Hepatocyte (in vitro differentiated cells): ENCODE measurements at regions not wholly inside any gene's neighbourhood (a gene's known extent, or its start where the extent isn't known, plus 50 kb on each side); places are given as distances from the start of the nearest gene placed in this dataset.

Experiments used
- DNase-seq: peaks from one replicate; pipeline ENCODE4 v3.0.0-alpha.2; 2016; ENCODE audit warnings: low spot score
- H2AFZ ChIP-seq: fragments of 200-600 bp; sonication (generic); 2 replicates; pipeline ENCODE4 v1.6.0; 2016; ENCODE audit warnings: antibody characterized with exemption, mild to moderate bottlenecking
- H3K27ac ChIP-seq: fragments of 200-600 bp; sonication (generic); 2 replicates; pipeline ENCODE4 v1.5.1; 2016; ENCODE audit warnings: mild to moderate bottlenecking
- H3K27me3 ChIP-seq: fragments of 200-600 bp; sonication (generic); 2 replicates; pipeline ENCODE4 v1.6.1; 2016
- H3K36me3 ChIP-seq: fragments of 200-600 bp; sonication (generic); replicated peaks from 2 replicates; pipeline ENCODE4 v1.5.1; 2016; ENCODE audit warnings: low read depth; ENCODE audit not compliant: insufficient read depth
- H3K4me1 ChIP-seq: fragments of 200-600 bp; sonication (generic); 2 replicates; pipeline ENCODE4 v1.5.1; 2016; ENCODE audit warnings: mild to moderate bottlenecking, moderate library complexity; ENCODE audit not compliant: insufficient read depth
- H3K4me2 ChIP-seq: fragments of 200-600 bp; sonication (generic); 2 replicates; pipeline ENCODE4 v1.6.0; 2016
- H3K4me3 ChIP-seq: fragments of 200-600 bp; sonication (generic); 2 replicates; pipeline ENCODE4 v1.5.1; 2016; ENCODE audit warnings: mild to moderate bottlenecking
- H3K79me2 ChIP-seq: fragments of 200-600 bp; sonication (generic); 2 replicates; pipeline ENCODE4 v1.6.0; 2017; ENCODE audit warnings: mild to moderate bottlenecking
- H3K9me2 ChIP-seq: fragments of 200-600 bp; sonication (generic); replicated peaks from 2 replicates; pipeline ENCODE4 v1.6.0; 2017; ENCODE audit warnings: mild to moderate bottlenecking; ENCODE audit not compliant: insufficient read depth
- H3K9me3 ChIP-seq: fragments of 200-600 bp; sonication (generic); 2 replicates; pipeline ENCODE4 v1.5.1; 2016; ENCODE audit warnings: low read depth, mild to moderate bottlenecking
- H4K20me1 ChIP-seq: fragments of 200-600 bp; sonication (generic); 2 replicates; pipeline ENCODE4 v1.6.0; 2016; ENCODE audit warnings: mild to moderate bottlenecking; ENCODE audit not compliant: insufficient read depth, poor library complexity, severe bottlenecking
- EZH2 ChIP-seq: fragments of 200-600 bp; sonication (generic); IDR thresholded peaks from 2 replicates; pipeline ENCODE4 v1.6.1; 2016; ENCODE audit warnings: antibody characterized with exemption, mild to moderate bottlenecking, borderline replicate concordance
- EZH2phosphoT487 ChIP-seq: fragments of 200-600 bp; sonication (generic); IDR thresholded peaks from one replicate; pipeline ENCODE4 v1.6.1; 2018; ENCODE audit warnings: antibody characterized with exemption, mild to moderate bottlenecking, low read depth, moderate library complexity; ENCODE audit not compliant: unreplicated experiment, severe bottlenecking
- WGBS: methylation state at CpG from one replicate; pipeline ENCODE4 v1.1.6; 2016; ENCODE audit warnings: low lambda C conversion rate; ENCODE audit errors: missing lambda C conversion rate; 5-methylcytosine and 5-hydroxymethylcytosine counted together
- TF ChIP-seq, protein P1 (sequence below): fragments of 200-600 bp; sonication (generic); IDR thresholded peaks from 2 replicates; pipeline ENCODE4 v1.5.1; 2016; ENCODE audit warnings: antibody characterized with exemption, mild to moderate bottlenecking; ENCODE audit not compliant: poor library complexity

DNA sequence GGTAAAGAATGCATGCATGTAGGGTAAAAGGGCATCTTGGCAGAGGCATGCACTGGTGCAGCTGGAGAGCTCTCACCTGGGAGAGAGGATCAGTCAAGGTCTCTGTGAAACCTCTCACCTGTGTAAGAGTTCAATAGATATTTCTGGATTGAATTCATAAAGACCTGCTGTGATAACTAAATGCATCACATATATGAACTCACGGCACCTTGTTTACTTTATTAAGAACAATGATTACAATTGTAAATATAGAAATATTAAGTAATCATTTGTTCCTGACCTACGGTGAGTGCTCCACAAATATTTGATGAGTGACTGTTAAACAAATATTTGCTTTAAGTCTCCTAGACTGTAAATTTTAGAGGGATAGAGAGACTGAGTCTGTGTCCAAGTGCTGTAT is 85.9 kb upstream of the PAQR3 start:
- WGBS = 10% methylated on average over 2 of the region's 2 CpGs
- no peak overlapping the region for H3K4me3 ChIP-seq
- no peaks in the 10 kb centered on the region for H3K27me3 ChIP-seq
- H3K9me3 ChIP-seq = no peaks in the 10 kb centered on the region
- no peaks in the 10 kb centered on the region for H3K36me3 ChIP-seq
- H3K9me2 ChIP-seq = no peaks in the 10 kb centered on the region
- DNase-seq = no peak
- no peak overlapping the region for H2AFZ ChIP-seq
- no peak overlapping the region for H3K27ac ChIP-seq
- no peak overlapping the region for H3K4me2 ChIP-seq
- H3K4me1 ChIP-seq = no peaks in the 10 kb centered on the region
- H4K20me1 ChIP-seq = no peaks in the 10 kb centered on the region
- H3K79me2 ChIP-seq = no peaks in the 10 kb centered on the region
- no peak for TF ChIP-seq EZH2
- TF ChIP-seq, protein P1, sequence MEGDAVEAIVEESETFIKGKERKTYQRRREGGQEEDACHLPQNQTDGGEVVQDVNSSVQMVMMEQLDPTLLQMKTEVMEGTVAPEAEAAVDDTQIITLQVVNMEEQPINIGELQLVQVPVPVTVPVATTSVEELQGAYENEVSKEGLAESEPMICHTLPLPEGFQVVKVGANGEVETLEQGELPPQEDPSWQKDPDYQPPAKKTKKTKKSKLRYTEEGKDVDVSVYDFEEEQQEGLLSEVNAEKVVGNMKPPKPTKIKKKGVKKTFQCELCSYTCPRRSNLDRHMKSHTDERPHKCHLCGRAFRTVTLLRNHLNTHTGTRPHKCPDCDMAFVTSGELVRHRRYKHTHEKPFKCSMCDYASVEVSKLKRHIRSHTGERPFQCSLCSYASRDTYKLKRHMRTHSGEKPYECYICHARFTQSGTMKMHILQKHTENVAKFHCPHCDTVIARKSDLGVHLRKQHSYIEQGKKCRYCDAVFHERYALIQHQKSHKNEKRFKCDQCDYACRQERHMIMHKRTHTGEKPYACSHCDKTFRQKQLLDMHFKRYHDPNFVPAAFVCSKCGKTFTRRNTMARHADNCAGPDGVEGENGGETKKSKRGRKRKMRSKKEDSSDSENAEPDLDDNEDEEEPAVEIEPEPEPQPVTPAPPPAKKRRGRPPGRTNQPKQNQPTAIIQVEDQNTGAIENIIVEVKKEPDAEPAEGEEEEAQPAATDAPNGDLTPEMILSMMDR = no peak
- no peak for TF ChIP-seq EZH2phosphoT487

DNA sequence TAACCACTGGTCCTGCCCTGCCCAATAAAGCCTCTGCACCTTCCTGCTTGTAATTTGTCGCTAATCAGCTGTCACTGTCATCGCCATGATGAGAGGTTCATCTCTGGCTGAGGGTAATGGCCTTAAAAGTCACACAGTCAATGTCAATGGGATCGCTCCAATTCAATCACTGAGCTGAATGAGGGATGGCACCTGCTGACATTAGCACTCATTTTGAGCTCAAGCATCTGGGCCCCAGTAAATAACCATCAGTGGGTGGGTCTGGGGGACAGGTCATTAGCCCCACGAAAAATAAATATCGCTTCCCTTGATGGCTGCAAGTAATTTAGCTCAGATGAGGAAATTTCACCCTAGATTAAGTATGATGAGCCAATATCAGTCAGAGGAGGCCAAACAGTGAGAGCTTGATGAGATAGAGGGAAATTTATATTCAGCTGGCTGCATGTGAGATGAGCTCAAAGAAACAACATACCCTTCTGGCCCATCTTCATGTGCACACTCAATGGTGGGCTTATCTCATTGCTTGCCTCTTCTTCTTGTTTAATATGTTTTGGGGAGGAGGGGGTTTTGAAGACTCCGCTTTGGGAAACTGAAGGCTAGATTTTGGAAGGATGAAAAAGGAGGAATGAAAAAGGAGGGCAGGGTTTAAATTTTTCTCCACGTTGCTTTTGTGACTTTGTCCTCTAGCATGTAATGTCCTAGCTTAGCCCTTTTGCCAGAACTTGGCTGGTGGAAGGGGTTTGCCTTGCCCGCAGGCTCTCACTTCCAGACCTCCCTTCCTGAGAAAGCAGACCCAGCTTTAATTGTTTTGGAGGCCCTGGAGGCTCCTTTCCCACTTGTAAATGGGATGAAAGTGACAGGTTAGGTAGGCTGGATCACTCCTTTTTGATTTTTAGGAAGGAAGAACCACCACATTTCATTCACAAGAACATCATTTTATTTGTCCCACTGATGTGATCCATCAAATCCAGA is 84.8 kb upstream of the PAQR3 start:
- no peaks in the 10 kb centered on the region for H3K9me3 ChIP-seq
- H2AFZ ChIP-seq = no peak overlapping the region
- WGBS = 88% methylated on average over 8 of the region's 8 CpGs
- H3K4me2 ChIP-seq = no peak overlapping the region
- H3K4me1 ChIP-seq = no peaks in the 10 kb centered on the region
- H3K27ac ChIP-seq = no peak overlapping the region
- H3K4me3 ChIP-seq = no peak overlapping the region
- DNase-seq = no peak
- no peak for TF ChIP-seq EZH2
- TF ChIP-seq EZH2phosphoT487 = no peak
- TF ChIP-seq, protein P1 = no peak
- H3K79me2 ChIP-seq = no peaks in the 10 kb centered on the region
- no peaks in the 10 kb centered on the region for H4K20me1 ChIP-seq
- H3K27me3 ChIP-seq = no peaks in the 10 kb centered on the region
- no peaks in the 10 kb centered on the region for H3K36me3 ChIP-seq
- H3K9me2 ChIP-seq = no peaks in the 10 kb centered on the region

DNA sequence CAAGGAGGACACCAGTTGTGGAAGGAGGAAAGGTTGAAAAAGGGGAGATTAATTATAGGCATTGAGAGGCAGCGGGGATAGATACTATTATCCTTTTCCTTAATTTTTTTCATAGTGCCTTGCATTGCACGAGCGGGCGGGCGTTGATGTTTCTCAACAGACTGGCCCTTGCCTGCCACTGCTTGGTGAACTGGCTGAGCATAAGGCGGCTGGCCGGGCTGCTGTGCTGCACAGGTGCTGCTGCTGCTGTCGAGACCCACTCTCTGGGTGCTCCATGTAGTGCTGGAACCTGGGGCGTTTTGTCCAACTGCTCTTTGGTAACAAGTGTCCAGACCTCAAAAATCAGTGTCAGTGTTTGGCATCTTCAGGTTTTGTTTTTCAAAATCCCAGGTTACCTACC is 83.3 kb upstream of the PAQR3 start:
- Histone ChIP-seq H3K27ac (no peak overlapping the region), H2AFZ (no peak overlapping the region), H3K9me2 (no peaks in the 10 kb centered on the region)

DNA sequence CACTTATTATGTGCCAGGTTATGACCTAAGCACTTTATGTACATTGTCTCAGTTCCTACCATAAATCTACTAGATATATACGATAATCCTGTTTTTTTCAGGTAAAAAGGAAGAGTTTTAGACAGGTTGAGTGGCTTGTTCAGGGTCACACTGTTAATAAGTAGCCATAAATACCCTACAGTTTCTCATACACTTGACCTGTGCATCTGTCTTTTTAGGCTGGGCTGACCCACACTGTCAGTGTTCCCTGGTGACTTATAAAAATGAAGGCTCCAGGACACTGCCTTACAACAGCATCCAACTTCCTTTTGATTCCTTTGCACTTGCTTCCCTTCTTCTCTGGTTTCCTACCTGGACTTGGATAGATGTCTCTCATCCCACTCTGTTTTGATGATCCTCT is 78.2 kb upstream of the PAQR3 start:
- no peaks in the 10 kb centered on the region for H3K4me1 ChIP-seq
- 60% methylated on average over 1 of the region's 1 CpG for whole genome bisulfite sequencing
- H4K20me1 ChIP-seq = no peaks in the 10 kb centered on the region
- no peak overlapping the region for H3K4me2 ChIP-seq
- no peaks in the 10 kb centered on the region for H3K9me3 ChIP-seq
- H3K9me2 ChIP-seq = no peaks in the 10 kb centered on the region
- H3K27ac ChIP-seq = no peak overlapping the region
- no peaks in the 10 kb centered on the region for H3K27me3 ChIP-seq
- H3K4me3 ChIP-seq = no peak overlapping the region
- DNase-seq = no peak
- no peaks in the 10 kb centered on the region for H3K79me2 ChIP-seq
- TF ChIP-seq, protein P1 = no peak
- no peak for TF ChIP-seq EZH2
- no peak for TF ChIP-seq EZH2phosphoT487
- no peak overlapping the region for H2AFZ ChIP-seq
- H3K36me3 ChIP-seq = no peaks in the 10 kb centered on the region

More for the DNA sequence above, 83.3 kb upstream of the PAQR3 start:
- H3K4me3 ChIP-seq = no peak overlapping the region
- no peaks in the 10 kb centered on the region for H3K9me3 ChIP-seq
- H4K20me1 ChIP-seq = no peaks in the 10 kb centered on the region
- TF ChIP-seq EZH2phosphoT487 = no peak
- WGBS = 90% methylated on average over 9 of the region's 9 CpGs
- no peaks in the 10 kb centered on the region for H3K79me2 ChIP-seq
- no peaks in the 10 kb centered on the region for H3K36me3 ChIP-seq
- H3K4me2 ChIP-seq = no peak overlapping the region
- H3K4me1 ChIP-seq = no peaks in the 10 kb centered on the region
- H3K27me3 ChIP-seq = no peaks in the 10 kb centered on the region
- no peak for DNase-seq
